ACHN (cell line): ENCODE measurements at regions not wholly inside any gene's neighbourhood (a gene's known extent, or its start where the extent isn't known, plus 50 kb on each side); places are given as distances from the start of the nearest gene placed in this dataset.
"Not testable (repeated sequence)": the region's sequence is repeated elsewhere in the genome, so short reads cannot be mapped to it uniquely, and the experiment has no call there.

Experiments
- DNase-seq: peaks from one replicate; pipeline ENCODE4 v3.0.0-alpha.2; 2015
- in situ Hi-C: cut with HindIII; loops from 2 replicates; pipeline ENCODE4 v1.10.0; 2017; ENCODE audit warnings: low sequenced_read_pairs, low pct_ligation_motif_present, low pct_unique_long_range_greater_than_20kb

- DNase-seq, result no peak
- in situ Hi-C loops, result no loop called here
These were observed 95.0 kb downstream of the FAM53A start for GRCh38 chr4:1589098-1589497.

GRCh38 chr4:1588306-1588705 is 95.8 kb downstream of the FAM53A start:
- no peak for DNase-seq
- in situ Hi-C loops, result no loop called here

- in situ Hi-C loops, result no loop called here
These were observed 99.6 kb downstream of the FAM53A start for GRCh38 chr4:1584498-1584897.

GRCh38 chr4:1583859-1584258 is 100.3 kb downstream of the FAM53A start:
- DNase-seq, result no peak
- in situ Hi-C loops, result no loop called here

More at GRCh38 chr4:1584498-1584897, 99.6 kb downstream of the FAM53A start:
- no peak for DNase-seq

GRCh38 chr4:1583051-1583785 is 100.9 kb downstream of the FAM53A start:
- in situ Hi-C loops, result no loop called here
- DNase-seq, result no peak

GRCh38 chr4:1582227-1582626 is 101.9 kb downstream of the FAM53A start:
- in situ Hi-C loops, result no loop called here
- DNase-seq, result no peak

GRCh38 chr4:1581164-1581894 is 102.8 kb downstream of the FAM53A start:
- peak; percentile 84 for DNase-seq
- in situ Hi-C loops, result not testable (repeated sequence)

- in situ Hi-C loops, DNase-seq: not testable (repeated sequence)
These were observed 103.5 kb downstream of the FAM53A start for GRCh38 chr4:1580692-1581012.

GRCh38 chr4:1579901-1580691 is 104.0 kb downstream of the FAM53A start:
- peak; percentile 84 for DNase-seq

GRCh38 chr4:1579001-1579900 is 104.9 kb downstream of the FAM53A start:
- peak; percentile 84 for DNase-seq
- in situ Hi-C loops, result no loop called here

More at GRCh38 chr4:1579901-1580691, 104.0 kb downstream of the FAM53A start:
- in situ Hi-C loops, result no loop called here

- DNase-seq, result no peak
- in situ Hi-C loops, result no loop called here
These were observed 105.8 kb downstream of the FAM53A start for GRCh38 chr4:1578251-1578773.

GRCh38 chr4:1577822-1578217 is 106.3 kb downstream of the FAM53A start:
- in situ Hi-C loops, result no loop called here
- no peak for DNase-seq

GRCh38 chr4:1576961-1577821 is 106.9 kb downstream of the FAM53A start:
- in situ Hi-C loops, result no loop called here
- no peak for DNase-seq

GRCh38 chr4:1576304-1576960 is 107.7 kb downstream of the FAM53A start:
- in situ Hi-C loops, result no loop called here

GRCh38 chr4:1575418-1576303 is 108.5 kb downstream of the FAM53A start:
- in situ Hi-C loops, result no loop called here
- no peak for DNase-seq

More at GRCh38 chr4:1576304-1576960, 107.7 kb downstream of the FAM53A start:
- DNase-seq, result no peak
